SK-N-SH (cell line): ENCODE measurements at regions not wholly inside any gene's neighbourhood (a gene's known extent, or its start where the extent isn't known, plus 50 kb on each side); places are given as distances from the start of the nearest gene placed in this dataset.

Source experiments
- CTCF ChIA-PET: fragments of 300-600, 350-600 bp; formaldehyde crosslinking; extraction: SDS; loops from one replicate; lab custom pipeline; 2021; lab: Yijun Ruan, JAX
- POLR2A ChIA-PET: fragments of 350-600 bp; sonication (Branson Sonifier 250); formaldehyde crosslinking; extraction: SDS; loops from one replicate; lab custom pipeline; 2020; ENCODE audit warnings: antibody characterized with exemption, inconsistent platforms; lab: Yijun Ruan, JAX
- DNase-seq: peaks from one replicate; pipeline ENCODE4 v3.0.0; 2012
- H2AFZ ChIP-seq: fragments of 200-600 bp; sonication (generic); 2 replicates; pipeline ENCODE4 v1.8.1; 2016; ENCODE audit warnings: antibody characterized with exemption, mild to moderate bottlenecking, low read depth
- H3F3A ChIP-seq: fragments of 200-600 bp; sonication (generic); replicated peaks from 2 replicates; pipeline ENCODE3; 2016; ENCODE audit warnings: antibody characterized with exemption, mild to moderate bottlenecking; ENCODE audit not compliant: insufficient read depth
- H3K27ac ChIP-seq, 2 experiments: fragments of 200-500 bp in 1 of 2; fragments of 200-600 bp in 1 of 2; sonication (Bioruptor generic) in 1 of 2; sonication (generic), shearing (Covaris generic) in 1 of 2; 2 replicates each; pipeline versions ENCODE4 v1.5.1 to v1.6.1; 2014 to 2016; ENCODE audit warnings: low read depth in 2 of 2, inconsistent platforms in 1 of 2, low read length in 1 of 2, mild to moderate bottlenecking in 1 of 2, mixed read lengths in 1 of 2
- H3K27me3 ChIP-seq: fragments of 200-600 bp; sonication (generic), shearing (Covaris generic); 2 replicates; pipeline ENCODE4 v1.6.1; 2016; ENCODE audit warnings: mixed run types; ENCODE audit not compliant: insufficient read depth
- H3K36me3 ChIP-seq, 2 experiments: fragments of 200-500 bp in 1 of 2; fragments of 200-600 bp in 1 of 2; sonication (Bioruptor generic) in 1 of 2; sonication (generic) in 1 of 2; replicated peaks in 1 of 2; 2 replicates each; pipeline versions ENCODE3 to v1.5.1; 2014 to 2016; ENCODE audit warnings: low read length in 1 of 2, mild to moderate bottlenecking in 1 of 2; ENCODE audit not compliant: insufficient read depth in 2 of 2, control insufficient read depth in 1 of 2
- H3K4me1 ChIP-seq, 2 experiments: fragments of 200-500 bp in 1 of 2; fragments of 200-600 bp in 1 of 2; sonication (Bioruptor generic) in 1 of 2; sonication (generic), shearing (Covaris generic) in 1 of 2; 2 replicates each; pipeline versions ENCODE4 v1.5.1 to v1.6.1; 2014 to 2016; ENCODE audit warnings: low read depth in 1 of 2, low read length in 1 of 2, mixed run types in 1 of 2; ENCODE audit not compliant: insufficient read depth in 2 of 2, control insufficient read depth in 1 of 2
- H3K4me2 ChIP-seq: fragments of 200-600 bp; sonication (generic), shearing (Covaris generic); 2 replicates; pipeline ENCODE4 v1.6.1; 2017; ENCODE audit warnings: mixed run types
- H3K4me3 ChIP-seq, 2 experiments: fragments of 200-500 bp in 1 of 2; fragments of 200-600 bp in 1 of 2; sonication (Bioruptor generic) in 1 of 2; sonication (generic), shearing (Covaris generic) in 1 of 2; 2 replicates each; pipeline versions ENCODE4 v1.5.1 to v1.8.1; 2014 to 2016; ENCODE audit warnings: low read depth in 2 of 2, inconsistent platforms in 1 of 2, low read length in 1 of 2, mild to moderate bottlenecking in 1 of 2, mixed read lengths in 1 of 2, moderate library complexity in 1 of 2
- H3K79me2 ChIP-seq: fragments of 200-600 bp; sonication (generic); 2 replicates; pipeline ENCODE4 v1.8.1; 2017; ENCODE audit warnings: mild to moderate bottlenecking; ENCODE audit not compliant: insufficient read depth
- H3K9ac ChIP-seq: fragments of 200-600 bp; sonication (generic); 2 replicates; pipeline ENCODE4 v1.6.1; 2017; ENCODE audit warnings: mixed run types
- H3K9me2 ChIP-seq: fragments of 200-600 bp; sonication (generic); 2 replicates; pipeline ENCODE4 v1.6.1; 2017; ENCODE audit warnings: mixed run types
- H3K9me3 ChIP-seq: fragments of 200-600 bp; sonication (generic); 2 replicates; pipeline ENCODE4 v1.6.1; 2017; ENCODE audit warnings: mixed run types, mild to moderate bottlenecking, moderate library complexity
- H4K20me1 ChIP-seq: fragments of 200-600 bp; sonication (generic); 2 replicates; pipeline ENCODE4 v1.6.1; 2017; ENCODE audit warnings: mild to moderate bottlenecking, mixed run types; ENCODE audit not compliant: insufficient read depth
- CTCF ChIP-seq: fragments of 200-600 bp; sonication (generic); IDR thresholded peaks from 2 replicates; pipeline ENCODE4 v1.6.1; 2017; ENCODE audit warnings: antibody characterized with exemption, mild to moderate bottlenecking, moderate library complexity
- EZH2phosphoT487 ChIP-seq: fragments of 200-600 bp; sonication (generic); IDR thresholded peaks from 2 replicates; pipeline ENCODE4 v1.6.1; 2017; ENCODE audit warnings: low read depth, mixed run types, mild to moderate bottlenecking, antibody characterized with exemption, moderate library complexity, borderline replicate concordance
- FOXM1 ChIP-seq: IDR thresholded peaks from 2 replicates; pipeline ENCODE4 v1.4.0; 2012; ENCODE audit warnings: low read depth, mild to moderate bottlenecking
- GATA2 ChIP-seq: sonication (generic); formaldehyde crosslinking; IDR thresholded peaks from 2 replicates; pipeline ENCODE4 v1.5.0; 2020; ENCODE audit warnings: mild to moderate bottlenecking, missing genetic modification reagents
- IRF3 ChIP-seq: fragments of 150-350 bp; IDR thresholded peaks from 2 replicates; pipeline ENCODE4 v1.6.1; 2016; ENCODE audit warnings: mild to moderate bottlenecking, low read depth, low read length
- JUND ChIP-seq: IDR thresholded peaks from 2 replicates; pipeline ENCODE4 v1.4.0; 2012
- MAX ChIP-seq: IDR thresholded peaks from 2 replicates; pipeline ENCODE4 v1.4.0; 2012; ENCODE audit warnings: low read depth
- MXI1 ChIP-seq: IDR thresholded peaks from 2 replicates; pipeline ENCODE4 v1.6.1; 2012; ENCODE audit warnings: mild to moderate bottlenecking, low read depth, low read length, improper control_type of control experiment
- NFIC ChIP-seq: IDR thresholded peaks from 2 replicates; pipeline ENCODE4 v1.4.0; 2012; ENCODE audit warnings: borderline replicate concordance
- NRF1 ChIP-seq: IDR thresholded peaks from 2 replicates; pipeline ENCODE4 v1.6.1; 2012; ENCODE audit warnings: low read depth, mild to moderate bottlenecking, low read length
- POLR2AphosphoS5 ChIP-seq: IDR thresholded peaks from 2 replicates; pipeline ENCODE4 v1.6.1; 2012; ENCODE audit warnings: low read depth, low read length
- RCOR1 ChIP-seq: fragments of 150-350 bp; IDR thresholded peaks from 2 replicates; pipeline ENCODE4 v1.6.1; 2017; ENCODE audit warnings: antibody characterized with exemption, low read length
- RFX5 ChIP-seq: IDR thresholded peaks from 2 replicates; pipeline ENCODE4 v1.6.1; 2012; ENCODE audit warnings: mild to moderate bottlenecking, improper control_type of control experiment, low read length
- SMC3 ChIP-seq: IDR thresholded peaks from 2 replicates; pipeline ENCODE4 v1.6.1; 2012; ENCODE audit warnings: low read depth, low read length, improper control_type of control experiment
- TEAD4 ChIP-seq: IDR thresholded peaks from 2 replicates; pipeline ENCODE4 v1.4.0; 2012; ENCODE audit warnings: mild to moderate bottlenecking, borderline replicate concordance; ENCODE audit not compliant: insufficient read depth
- ZBTB33 ChIP-seq: IDR thresholded peaks from 2 replicates; pipeline ENCODE4 v1.4.0; 2012; ENCODE audit warnings: low read depth, borderline replicate concordance
- WGBS: methylation state at CpG from one replicate; pipeline ENCODE4 v1.1.6; 2017; ENCODE audit warnings: low lambda C conversion rate; 5-methylcytosine and 5-hydroxymethylcytosine counted together

- no peak overlapping the region for H2AFZ ChIP-seq
- no peaks in the 10 kb centered on the region for H3F3A ChIP-seq
- no peak overlapping the region for H3K4me3 ChIP-seq
- no peak overlapping the region for H3K4me2 ChIP-seq
- 75% methylated on average over 1 of the region's 1 CpG for WGBS
- TF ChIP-seq EZH2phosphoT487 (no peak), RFX5 (no peak), RCOR1 (no peak), JUND (no peak), ZBTB33 (no peak), MXI1 (no peak), FOXM1 (no peak), MAX (no peak), NRF1 (no peak), GATA2 (no peak), TEAD4 (no peak), POLR2AphosphoS5 (no peak), NFIC (no peak), IRF3 (no peak), CTCF (no peak), SMC3 (no peak)
- POLR2A ChIA-PET: no interaction called here
- no peak overlapping the region for H3K27ac ChIP-seq
- no peaks in the 10 kb centered on the region for H3K9me2 ChIP-seq
- CTCF ChIA-PET: no interaction called here
- no peaks in the 10 kb centered on the region for H3K27me3 ChIP-seq
- H4K20me1 ChIP-seq: no peaks in the 10 kb centered on the region
- no peaks in the 10 kb centered on the region for H3K79me2 ChIP-seq
- no peak overlapping the region for H3K9ac ChIP-seq
- H3K4me1 ChIP-seq: no peaks in the 10 kb centered on the region
- DNase-seq: no peak
- H3K36me3 ChIP-seq: no peaks in the 10 kb centered on the region
- H3K9me3 ChIP-seq: no peaks in the 10 kb centered on the region; the same call in 1 of the 2 replicates
These were observed 459.4 kb upstream of the MC4R start for GRCh38 chr18:60831971-60832370.
